SK-MEL-5 (cell line): ENCODE measurements at regions not wholly inside any gene's neighbourhood (a gene's known extent, or its start where the extent isn't known, plus 50 kb on each side); places are given as distances from the start of the nearest gene placed in this dataset.
A peak's percentile ranks its signal among the peaks of the same experiment; 100 is the strongest.
"Not testable (repeated sequence)": the region's sequence is repeated elsewhere in the genome, so short reads cannot be mapped to it uniquely, and the experiment has no call there.

ENCODE experiments used
- DNase-seq: peaks from one replicate; pipeline ENCODE4 v3.0.0-alpha.2; 2016; ENCODE audit warnings: low read depth, low spot score
- in situ Hi-C: cut with HindIII; loops from 2 replicates; pipeline ENCODE4 v1.10.0; 2016; ENCODE audit warnings: low sequenced_read_pairs, high pct_unique_total_duplicates, low pct_unique_long_range_greater_than_20kb

DNA sequence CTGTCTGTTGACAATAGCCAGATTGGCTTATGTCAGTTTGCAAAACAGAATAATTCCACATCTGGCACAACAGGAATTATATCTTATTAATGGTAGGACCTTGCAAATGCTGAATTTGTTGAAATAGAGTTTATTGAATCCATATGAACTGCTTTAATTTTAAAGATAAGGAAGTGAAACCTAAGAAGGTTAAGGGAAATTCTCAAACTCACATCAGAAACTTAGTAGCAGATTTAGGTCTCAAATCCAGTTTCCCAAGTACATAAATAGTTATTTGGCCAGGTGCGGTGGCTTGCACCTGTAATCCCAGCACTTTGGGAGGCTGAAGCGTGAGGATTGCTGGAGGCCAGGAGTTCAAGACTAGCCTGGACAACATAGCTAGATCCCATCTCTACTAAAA is 117.1 kb downstream of the HNRNPD start:
- no peak for DNase-seq
- in situ Hi-C loops = no loop called here

DNA sequence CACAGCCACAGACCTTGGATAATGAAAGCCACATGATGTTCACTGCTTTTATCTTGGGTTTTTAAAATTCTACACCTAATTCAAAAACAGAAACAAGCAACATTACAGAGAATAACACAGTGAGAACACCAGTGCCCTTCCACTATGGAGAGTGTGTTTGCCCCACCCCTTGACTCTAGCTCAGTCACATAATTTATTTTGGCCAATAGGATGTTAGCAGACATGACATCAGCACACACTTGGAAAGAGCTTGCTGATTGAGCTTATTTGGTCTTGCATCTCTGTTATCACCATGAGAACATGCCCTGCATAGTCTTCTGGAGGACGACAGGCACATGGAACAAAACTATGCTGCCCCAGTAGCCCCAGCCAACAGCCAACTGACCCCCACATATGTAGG is 118.1 kb downstream of the HNRNPD start:
- no peak for DNase-seq
- in situ Hi-C loops = no loop called here

GRCh38 chr4:82248903-82249632 is 124.7 kb downstream of the HNRNPD start:
- DNase-seq = no peak
- in situ Hi-C loops = no loop called here

- in situ Hi-C loops = no loop called here
- DNase-seq = no peak
Observed at GRCh38 chr4:82247629-82248028, 126.2 kb downstream of the HNRNPD start.

GRCh38 chr4:82247171-82247570 is 126.6 kb downstream of the HNRNPD start:
- DNase-seq = no peak
- in situ Hi-C loops = no loop called here

DNA sequence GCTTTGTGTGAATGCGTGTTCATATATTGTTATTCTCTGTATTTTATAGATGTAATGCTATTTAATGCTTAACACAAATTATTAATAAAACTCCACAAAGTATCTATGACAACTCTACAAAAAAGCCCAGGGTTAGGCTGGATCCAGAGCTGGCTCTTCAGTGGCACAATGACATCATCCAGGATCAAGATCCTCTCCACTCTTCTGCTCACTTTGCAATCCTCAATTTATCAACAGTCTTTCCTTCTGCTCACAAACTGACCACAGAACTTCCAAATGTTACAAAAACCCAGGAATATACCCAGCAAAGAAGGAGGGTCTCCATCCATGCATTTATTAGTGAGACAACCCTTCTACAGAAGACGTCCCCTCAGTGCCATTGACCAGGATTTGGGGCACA is 132.3 kb downstream of the HNRNPD start:
- no peak for DNase-seq
- in situ Hi-C loops = no loop called here

GRCh38 chr4:82240410-82240809 is 133.4 kb downstream of the HNRNPD start:
- in situ Hi-C loops = no loop called here
- DNase-seq = no peak

DNA sequence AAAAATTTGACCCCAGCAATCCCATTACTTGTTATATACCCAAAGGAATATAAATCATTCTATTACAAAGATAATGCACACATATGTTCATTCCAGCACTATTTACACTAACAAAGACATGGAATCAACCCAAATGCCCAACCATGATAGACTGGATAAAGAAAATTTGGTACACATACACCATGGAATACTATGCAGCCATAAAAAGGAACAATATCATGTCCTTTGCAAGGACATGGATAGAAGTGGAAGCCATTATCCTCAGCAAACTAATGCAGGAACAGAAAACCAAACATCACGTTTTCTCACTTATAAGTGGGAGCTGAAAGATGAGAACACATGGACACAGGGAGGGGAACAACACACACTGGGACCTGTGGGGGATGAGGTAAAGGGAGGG is 136.6 kb downstream of the HNRNPD start:
- in situ Hi-C loops, DNase-seq: not testable (repeated sequence)

DNA sequence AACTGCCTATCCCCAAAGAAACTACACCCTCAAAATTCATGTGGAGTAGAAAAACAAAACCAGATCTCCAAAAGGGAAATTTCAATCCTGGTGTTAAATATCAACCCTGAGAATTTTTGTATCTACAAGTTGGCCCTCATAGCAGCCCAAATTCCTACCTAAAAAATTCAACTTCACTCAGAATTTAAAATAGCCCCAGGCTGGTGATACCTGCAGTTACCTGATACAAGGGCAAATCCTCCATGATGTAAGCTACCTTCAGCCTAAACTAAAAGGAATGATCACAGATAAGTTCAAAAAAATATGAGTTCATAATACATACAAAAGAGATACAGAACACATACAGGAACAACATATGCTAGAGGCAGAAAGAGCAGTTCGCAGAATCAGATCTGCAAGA is 138.4 kb downstream of the HNRNPD start:
- in situ Hi-C loops = no loop called here
- no peak for DNase-seq

DNA sequence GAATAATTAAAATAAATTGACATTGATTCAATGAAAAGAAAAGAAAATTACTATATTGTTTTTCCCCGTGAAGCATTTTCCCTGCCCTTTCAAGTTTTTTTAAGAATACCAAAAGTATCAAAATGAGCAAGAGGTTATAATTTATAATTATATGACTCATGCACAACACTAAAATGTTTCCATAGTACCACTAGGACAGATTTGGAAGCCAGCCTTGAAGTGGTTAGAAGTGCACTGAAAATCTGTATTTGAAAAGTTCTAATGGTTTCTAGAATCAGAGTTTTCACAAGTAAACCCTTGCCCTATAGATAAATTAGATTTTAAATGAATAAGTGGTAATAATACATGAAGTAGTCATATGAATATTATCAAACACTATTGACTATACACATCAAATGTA is 140.9 kb downstream of the HNRNPD start:
- no peak for DNase-seq
- in situ Hi-C loops = no loop called here

- DNase-seq = no peak
- in situ Hi-C loops = no loop called here
Observed at GRCh38 chr4:82231806-82232205, 142.0 kb downstream of the HNRNPD start.

GRCh38 chr4:82230306-82230705 is 143.5 kb downstream of the HNRNPD start:
- in situ Hi-C loops = no loop called here
- DNase-seq = no peak

DNA sequence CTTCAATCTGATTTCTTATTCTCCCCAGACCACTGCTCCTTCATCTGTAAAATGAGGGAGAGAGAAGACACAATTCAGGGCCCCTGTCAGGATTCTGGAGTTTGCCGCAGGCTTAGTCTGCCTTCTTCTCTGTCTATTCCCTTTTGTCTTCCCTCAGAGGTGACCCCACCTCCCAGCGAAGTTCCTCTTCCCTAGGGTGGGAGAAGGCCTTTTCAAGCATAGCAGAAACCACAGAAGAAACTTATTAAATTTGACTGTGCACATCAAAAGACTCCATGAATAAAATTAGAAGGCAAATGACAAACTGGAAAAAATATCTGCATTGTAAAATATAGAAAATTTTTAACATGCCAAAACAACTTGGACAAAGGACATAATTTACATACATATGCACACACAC is 148.8 kb downstream of the HNRNPD start:
- DNase-seq = no peak
- in situ Hi-C loops = no loop called here

- no peak for DNase-seq
- in situ Hi-C loops = no loop called here
Observed at GRCh38 chr4:82223715-82224114, 150.1 kb downstream of the HNRNPD start.

GRCh38 chr4:82219346-82219745 is 154.4 kb downstream of the HNRNPD start:
- no peak for DNase-seq
- in situ Hi-C loops = no loop called here

DNA sequence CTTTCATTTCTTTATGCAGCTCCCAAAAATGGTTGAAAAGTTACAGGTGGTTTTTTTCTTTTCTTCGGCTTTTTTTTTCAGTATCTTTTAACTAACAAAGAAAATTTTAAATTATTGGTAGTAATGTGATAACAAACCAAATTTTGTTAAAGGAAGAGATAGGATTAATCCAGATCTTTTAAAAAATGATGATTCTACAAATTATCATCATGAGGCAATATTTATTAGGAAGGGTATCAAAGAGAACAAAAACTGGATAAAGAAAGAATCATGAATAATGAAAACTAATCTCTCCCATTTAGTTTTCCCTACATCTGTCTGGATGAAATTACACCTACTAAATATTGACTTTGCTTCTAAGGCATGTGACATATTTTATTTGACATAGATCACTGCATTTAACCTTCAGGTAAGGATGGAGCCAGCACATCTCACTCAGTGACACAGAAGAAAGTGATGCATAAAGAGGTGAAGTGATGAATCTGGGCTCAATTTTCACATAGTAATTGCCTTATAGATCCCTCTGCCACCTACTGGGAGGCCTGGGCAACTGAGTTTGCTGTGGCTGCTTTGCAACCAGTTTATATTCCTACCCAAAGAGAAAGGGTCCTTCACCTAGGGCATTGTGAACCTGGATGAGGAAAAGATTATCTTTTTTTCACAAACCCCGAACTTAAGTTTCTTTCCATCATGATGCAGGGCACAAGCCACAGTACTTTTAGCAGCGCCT is 155.6 kb downstream of the HNRNPD start:
- in situ Hi-C loops = no loop called here
- DNase-seq = peak; percentile 16

- no peak for DNase-seq
- in situ Hi-C loops = no loop called here
Observed at GRCh38 chr4:82216219-82216618, 157.6 kb downstream of the HNRNPD start.

GRCh38 chr4:82215800-82216199 is 158.0 kb downstream of the HNRNPD start:
- DNase-seq = no peak
- in situ Hi-C loops = no loop called here

DNA sequence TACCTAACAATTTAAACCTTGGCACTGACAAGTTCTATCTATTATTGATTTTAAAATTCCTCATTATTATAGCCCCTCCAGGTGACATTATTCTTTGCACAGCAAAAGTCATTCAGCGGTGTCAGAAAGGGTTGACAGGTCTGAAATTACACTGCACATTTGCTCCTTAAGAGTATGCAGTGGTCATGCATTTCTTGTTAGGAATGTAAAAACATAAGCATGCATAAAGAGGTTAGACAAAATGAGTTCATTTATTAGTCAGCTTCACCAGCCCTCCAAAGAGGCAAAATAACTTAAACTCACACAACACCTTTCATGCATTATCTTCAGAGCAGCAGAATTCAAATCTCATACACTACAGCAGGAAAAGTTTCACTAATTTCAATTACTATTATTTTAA is 158.8 kb downstream of the HNRNPD start:
- no peak for DNase-seq
- in situ Hi-C loops = no loop called here
